GM10266 (cell line): ENCODE measurements at regions not wholly inside any gene's neighbourhood (a gene's known extent, or its start where the extent isn't known, plus 50 kb on each side); places are given as distances from the start of the nearest gene placed in this dataset.
"Not testable (repeated sequence)": the region's sequence is repeated elsewhere in the genome, so short reads cannot be mapped to it uniquely, and the experiment has no call there.

Experiments
- DNase-seq: peaks from one replicate; pipeline ENCODE4 v3.0.0; 2012; ENCODE audit errors: extremely low spot score
- TF ChIP-seq, protein P1 (sequence below): IDR thresholded peaks from 2 replicates; pipeline ENCODE4 v1.5.1; 2012; ENCODE audit warnings: mild to moderate bottlenecking, low read depth; ENCODE audit not compliant: control insufficient read depth, insufficient read depth; ENCODE audit errors: missing control alignments

DNA sequence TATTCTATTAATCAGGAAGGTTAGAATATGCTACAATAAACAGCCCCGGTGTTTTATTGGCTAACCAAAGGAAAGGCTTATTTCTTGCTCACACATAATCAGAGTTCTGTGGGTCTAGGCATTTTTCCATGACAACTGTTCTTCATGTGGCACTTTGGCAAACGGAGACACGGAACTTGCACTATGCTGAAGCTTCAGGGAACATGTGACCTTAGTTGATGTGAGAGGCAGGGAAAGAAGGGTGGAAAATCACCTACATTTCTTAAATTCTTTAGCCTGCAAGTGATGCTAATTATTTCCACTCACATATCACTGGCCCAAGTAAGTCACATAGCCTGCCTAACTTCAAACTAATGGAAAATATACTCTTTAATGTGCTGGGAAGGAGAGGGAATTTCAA lies 344.6 kb downstream of the SV2B start:
- TF ChIP-seq, protein P1, sequence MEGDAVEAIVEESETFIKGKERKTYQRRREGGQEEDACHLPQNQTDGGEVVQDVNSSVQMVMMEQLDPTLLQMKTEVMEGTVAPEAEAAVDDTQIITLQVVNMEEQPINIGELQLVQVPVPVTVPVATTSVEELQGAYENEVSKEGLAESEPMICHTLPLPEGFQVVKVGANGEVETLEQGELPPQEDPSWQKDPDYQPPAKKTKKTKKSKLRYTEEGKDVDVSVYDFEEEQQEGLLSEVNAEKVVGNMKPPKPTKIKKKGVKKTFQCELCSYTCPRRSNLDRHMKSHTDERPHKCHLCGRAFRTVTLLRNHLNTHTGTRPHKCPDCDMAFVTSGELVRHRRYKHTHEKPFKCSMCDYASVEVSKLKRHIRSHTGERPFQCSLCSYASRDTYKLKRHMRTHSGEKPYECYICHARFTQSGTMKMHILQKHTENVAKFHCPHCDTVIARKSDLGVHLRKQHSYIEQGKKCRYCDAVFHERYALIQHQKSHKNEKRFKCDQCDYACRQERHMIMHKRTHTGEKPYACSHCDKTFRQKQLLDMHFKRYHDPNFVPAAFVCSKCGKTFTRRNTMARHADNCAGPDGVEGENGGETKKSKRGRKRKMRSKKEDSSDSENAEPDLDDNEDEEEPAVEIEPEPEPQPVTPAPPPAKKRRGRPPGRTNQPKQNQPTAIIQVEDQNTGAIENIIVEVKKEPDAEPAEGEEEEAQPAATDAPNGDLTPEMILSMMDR = no peak
- DNase-seq = no peak

DNA sequence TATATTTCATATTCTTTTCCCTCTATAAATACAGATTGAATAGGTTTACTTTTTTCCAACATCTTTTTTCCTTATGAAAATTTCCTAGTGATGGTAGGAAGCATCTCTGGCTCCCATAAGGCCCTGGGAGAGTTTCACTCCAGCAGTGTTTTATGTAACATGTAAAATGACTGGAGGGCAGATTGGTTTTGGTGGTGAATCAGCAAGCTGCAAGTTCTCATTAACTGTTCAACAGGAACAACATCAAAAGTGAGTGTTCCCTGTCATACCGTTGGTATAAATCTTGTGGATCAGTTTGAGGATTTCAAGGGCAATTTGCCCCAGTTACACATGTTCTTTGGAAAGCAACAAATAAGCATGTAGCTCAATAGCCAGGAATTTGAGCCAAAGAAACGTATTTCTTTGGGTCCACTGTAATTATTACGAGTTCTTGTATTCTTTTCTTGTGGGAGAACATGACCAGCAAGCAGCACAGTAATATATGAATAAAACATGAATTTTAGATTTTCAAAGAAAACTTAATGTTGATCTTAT lies 345.7 kb downstream of the SV2B start:
- no peak for DNase-seq
- TF ChIP-seq, protein P1 = no peak

DNA sequence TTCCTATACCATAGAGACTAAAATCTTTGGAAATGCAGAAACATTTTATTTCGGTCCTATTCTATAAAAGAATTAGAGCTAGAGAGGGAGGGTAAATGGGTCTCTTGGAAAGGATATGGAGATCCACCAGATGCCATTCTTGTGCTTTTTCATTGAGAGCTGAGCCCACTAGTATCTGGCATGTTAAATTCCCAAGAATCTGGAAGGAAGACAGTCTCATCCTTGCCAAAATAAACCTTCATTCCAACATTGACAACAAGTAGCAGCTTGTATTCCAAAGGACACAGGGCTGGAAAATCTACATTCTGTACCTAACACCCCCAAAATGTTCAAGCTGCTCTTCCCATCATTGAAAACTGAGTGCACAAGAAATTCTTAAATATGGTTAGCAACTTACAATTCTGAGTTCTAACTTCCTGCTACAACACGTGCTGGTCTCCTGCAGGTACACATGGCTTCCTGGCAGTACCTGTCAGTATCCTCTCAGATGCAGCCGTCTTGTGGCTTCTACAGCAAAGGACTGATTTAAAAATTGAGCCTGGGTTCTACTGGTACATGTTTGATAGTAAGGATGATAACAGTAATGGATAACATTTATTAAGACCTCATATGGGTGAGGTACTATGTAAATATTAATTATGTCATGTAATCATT lies 348.1 kb downstream of the SV2B start:
- TF ChIP-seq, protein P1 = no peak
- DNase-seq = no peak

DNA sequence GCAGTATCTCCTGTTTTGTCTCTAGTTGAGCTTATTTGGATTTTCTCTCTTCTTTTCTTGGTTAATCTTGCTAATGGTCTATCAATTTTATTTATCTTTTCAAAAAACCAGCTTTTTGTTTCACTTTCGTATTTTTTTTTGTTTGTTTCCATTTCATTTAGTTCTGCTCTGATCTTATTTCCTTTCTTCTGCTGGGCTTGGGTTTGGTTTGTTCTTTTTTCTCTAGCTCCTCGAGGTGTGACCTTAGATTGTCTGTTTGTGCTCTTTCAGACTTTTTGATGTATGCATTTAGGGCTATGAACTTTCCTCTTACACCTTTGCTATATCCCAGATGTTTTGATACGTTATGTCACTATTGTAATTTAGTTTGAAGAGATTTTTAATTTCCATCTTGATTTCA lies 353.3 kb downstream of the SV2B start:
- DNase-seq = not testable (repeated sequence)

DNA sequence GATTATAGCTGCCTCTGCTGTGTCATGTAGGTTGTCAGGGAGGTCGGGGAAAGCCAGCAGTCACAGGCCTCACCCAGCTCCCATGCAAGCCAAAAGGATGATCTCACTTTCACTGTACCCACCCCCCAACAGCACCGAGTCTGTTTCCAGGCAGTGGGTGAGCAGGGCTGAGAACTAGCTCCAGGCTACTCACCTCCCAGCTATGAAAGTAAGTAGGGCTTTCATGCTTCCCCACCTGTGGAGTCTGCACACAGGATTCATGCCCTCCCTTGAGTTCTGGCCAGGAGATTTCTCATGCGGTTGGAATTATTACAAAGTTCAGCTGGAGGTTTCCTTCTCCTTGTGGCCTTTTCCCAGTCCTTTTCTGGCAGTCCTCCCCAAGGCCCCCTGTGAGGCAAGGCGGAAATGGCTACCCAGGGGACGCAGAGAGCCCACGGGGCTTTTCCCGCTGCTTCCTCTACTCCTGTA lies 356.2 kb downstream of the SV2B start:
- no peak for DNase-seq
- TF ChIP-seq, protein P1 = no peak

DNA sequence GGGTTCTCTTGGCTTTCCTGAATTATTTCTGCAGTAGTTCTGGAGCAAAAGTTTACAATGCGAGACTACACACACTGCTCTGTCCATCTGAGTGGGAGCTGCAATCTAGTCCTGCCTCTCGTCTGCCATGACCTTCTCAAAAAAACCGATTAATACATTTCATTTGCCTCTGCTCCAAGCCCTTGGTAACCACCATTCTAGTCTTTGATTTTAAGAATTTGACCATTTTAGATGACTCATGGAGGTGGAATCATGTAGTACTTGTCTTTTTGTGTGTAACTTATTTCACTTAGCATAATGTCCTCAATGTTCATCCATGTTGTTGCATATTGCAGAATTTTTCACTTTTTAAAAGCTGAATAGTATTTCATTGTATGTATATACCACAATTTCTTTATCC lies 356.9 kb downstream of the SV2B start:
- TF ChIP-seq, protein P1 = no peak
- no peak for DNase-seq

DNA sequence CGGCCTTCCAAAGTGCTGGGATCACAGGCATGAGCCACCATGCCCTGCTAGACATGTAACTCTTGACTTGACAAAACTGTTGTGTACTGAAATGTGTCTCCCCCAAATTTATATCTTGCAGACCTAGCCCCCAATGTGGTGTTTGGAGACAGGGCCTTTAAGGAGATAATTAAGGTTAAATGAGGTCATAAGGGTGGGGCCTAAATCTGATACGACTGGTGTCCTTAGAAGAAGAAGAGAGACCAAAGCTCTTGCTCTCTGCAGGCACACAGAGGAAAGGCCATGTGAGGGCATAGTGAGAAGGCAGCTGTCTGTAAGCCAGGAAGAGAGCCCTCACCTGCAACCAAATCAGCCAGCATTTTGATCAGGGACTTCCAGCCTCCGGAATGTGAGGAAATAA lies 361.3 kb downstream of the SV2B start:
- no peak for DNase-seq
- TF ChIP-seq, protein P1 = no peak
